Esophagus muscularis mucosa (tissue), 4 donors: ENCODE measurements at regions not wholly inside any gene's neighbourhood (a gene's known extent, or its start where the extent isn't known, plus 50 kb on each side); places are given as distances from the start of the nearest gene placed in this dataset.

Experiments used
- DNase-seq: peaks from one replicate; pipeline ENCODE4 v3.0.0-alpha.2; 2017; ENCODE audit errors: extremely low spot score
- H3K27ac ChIP-seq, 4 donors: fragments of 200-600 bp; sonication (generic); replicated peaks in 1 of 4; 1 replicate in 3 of 4; 2 replicates in 1 of 4; pipeline ENCODE4 v1.5.1; 2016 to 2019; ENCODE audit warnings: mild to moderate bottlenecking in 1 of 4
- H3K27me3 ChIP-seq, 4 donors: fragments of 200-600 bp; sonication (generic); one replicate each; pipeline versions ENCODE4 v1.5.1 to v1.6.0; 2016 to 2019
- H3K36me3 ChIP-seq, 4 donors: fragments of 200-600 bp; sonication (generic); one replicate each; pipeline ENCODE4 v1.5.1; 2016 to 2019
- H3K4me1 ChIP-seq, 4 donors: fragments of 200-600 bp; sonication (generic); one replicate each; pipeline ENCODE4 v1.5.1; 2016 to 2019
- H3K4me3 ChIP-seq, 4 donors: fragments of 200-600 bp; sonication (generic); 1 replicate in 2 of 4; 2 replicates in 2 of 4; pipeline ENCODE4 v1.5.1; 2016 to 2019; ENCODE audit warnings: mild to moderate bottlenecking in 4 of 4, moderate library complexity in 1 of 4
- H3K9me3 ChIP-seq, 4 donors: fragments of 200-600 bp; sonication (generic); 1 replicate in 3 of 4; 2 replicates in 1 of 4; pipeline ENCODE4 v1.5.1; 2016 to 2019
- CTCF ChIP-seq, 3 experiments: fragments of 200-600 bp in 2 of 3; fragments of 450-650 bp in 1 of 3; sonication (generic) in 2 of 3; IDR thresholded peaks; one replicate each; pipeline ENCODE4 v1.5.1; 2017 to 2019; ENCODE audit warnings: antibody characterized with exemption in 3 of 3, mild to moderate bottlenecking in 2 of 3, moderate library complexity in 1 of 3
- EP300 ChIP-seq: sonication (generic); formaldehyde crosslinking; IDR thresholded peaks from one replicate; pipeline ENCODE4 v1.6.1; 2017; ENCODE audit warnings: antibody characterized with exemption
- POLR2A ChIP-seq: fragments of 450-650 bp; IDR thresholded peaks from one replicate; pipeline ENCODE4 v1.6.1; 2017; ENCODE audit warnings: antibody characterized with exemption, moderate library complexity, mild to moderate bottlenecking, low read depth
- POLR2AphosphoS5 ChIP-seq, 2 donors: sonication (generic); formaldehyde crosslinking; IDR thresholded peaks; one replicate each; pipeline ENCODE4 v1.6.1; 2017; ENCODE audit warnings: antibody characterized with exemption in 2 of 2
- WGBS: methylation state at CpG from one replicate; pipeline ENCODE4 v1.1.5; 2018; 5-methylcytosine and 5-hydroxymethylcytosine counted together
- intact Hi-C: fragments of 100-400 bp; cut with DNase I; formaldehyde crosslinking; loops from one replicate; pipeline ENCODE4 v1.15.1; 2023

GRCh38 chr1:177859572-177859971 lies 110.3 kb downstream of the SEC16B start:
- intact Hi-C loops, result no loop called here
- H3K4me1 ChIP-seq, result peaks cover 0 to 8% (median 2%) of the 10 kb centered on the region in 4 donors
- no peaks in the 10 kb centered on the region for H3K36me3 ChIP-seq
- no peaks in the 10 kb centered on the region for H3K27me3 ChIP-seq
- DNase-seq, result no peak
- 71% methylated on average over 2 of the region's 2 CpGs for WGBS
- H3K4me3 ChIP-seq, result no peak overlapping the region
- H3K27ac ChIP-seq, result no peak overlapping the region
- no peaks in the 10 kb centered on the region for H3K9me3 ChIP-seq
- TF ChIP-seq POLR2AphosphoS5 (IDR thresholded peaks at IDR 0.05) (no peak), POLR2A (no peak), CTCF (IDR thresholded peaks at IDR 0.05) (no peak), EP300 (no peak)

GRCh38 chr1:177858332-177858821 lies 111.5 kb downstream of the SEC16B start:
- no peak overlapping the region for H3K4me3 ChIP-seq
- H3K9me3 ChIP-seq, result no peaks in the 10 kb centered on the region
- H3K36me3 ChIP-seq, result no peaks in the 10 kb centered on the region
- no peak overlapping the region for H3K27ac ChIP-seq
- peaks cover 0 to 8% (median 2%) of the 10 kb centered on the region in 4 donors for H3K4me1 ChIP-seq
- H3K27me3 ChIP-seq, result no peaks in the 10 kb centered on the region
- intact Hi-C loops, result no loop called here
- 26% methylated on average over 10 of the region's 10 CpGs for WGBS
- TF ChIP-seq EP300 (no peak), POLR2A (no peak), CTCF (IDR thresholded peaks at IDR 0.05) (no peak), POLR2AphosphoS5 (IDR thresholded peaks at IDR 0.05) (no peak)
- DNase-seq, result no peak

GRCh38 chr1:177857285-177857684 lies 112.6 kb downstream of the SEC16B start:
- no peaks in the 10 kb centered on the region for H3K9me3 ChIP-seq
- intact Hi-C loops, result no loop called here

GRCh38 chr1:177854951-177855350 lies 114.9 kb downstream of the SEC16B start:
- TF ChIP-seq CTCF (IDR thresholded peaks at IDR 0.05) (no peak), POLR2A (no peak), POLR2AphosphoS5 (IDR thresholded peaks at IDR 0.05) (no peak), EP300 (no peak)
- intact Hi-C loops, result no loop called here
- no peaks in the 10 kb centered on the region for H3K27me3 ChIP-seq
- no peaks in the 10 kb centered on the region for H3K36me3 ChIP-seq
- no peaks in the 10 kb centered on the region for H3K9me3 ChIP-seq
- H3K27ac ChIP-seq, result no peak overlapping the region
- DNase-seq, result no peak
- H3K4me1 ChIP-seq, result peaks cover 0 to 8% (median 2%) of the 10 kb centered on the region in 4 donors
- H3K4me3 ChIP-seq, result no peak overlapping the region

More at GRCh38 chr1:177857285-177857684, 112.6 kb downstream of the SEC16B start:
- H3K27me3 ChIP-seq, result no peaks in the 10 kb centered on the region
- no peak for DNase-seq
- no peak overlapping the region for H3K27ac ChIP-seq
- 88% methylated on average over 5 of the region's 5 CpGs for WGBS
- H3K36me3 ChIP-seq, result no peaks in the 10 kb centered on the region
- no peak overlapping the region for H3K4me3 ChIP-seq
- TF ChIP-seq EP300 (no peak), POLR2A (no peak), POLR2AphosphoS5 (IDR thresholded peaks at IDR 0.05) (no peak), CTCF (IDR thresholded peaks at IDR 0.05) (no peak)
- peaks cover 0 to 8% (median 2%) of the 10 kb centered on the region in 4 donors for H3K4me1 ChIP-seq

- 55% methylated on average over 3 of the region's 3 CpGs for WGBS
These were observed 120.1 kb downstream of the SEC16B start for GRCh38 chr1:177849579-177850290.

More at GRCh38 chr1:177849579-177850290, 120.1 kb downstream of the SEC16B start:
- TF ChIP-seq EP300 (no peak), CTCF (IDR thresholded peaks at IDR 0.05) (no peak), POLR2A (no peak), POLR2AphosphoS5 (IDR thresholded peaks at IDR 0.05) (no peak)
- Histone ChIP-seq H3K36me3 (no peaks in the 10 kb centered on the region), H3K9me3 (no peaks in the 10 kb centered on the region), H3K27me3 (no peaks in the 10 kb centered on the region), H3K4me3 (no peak overlapping the region), H3K27ac (no peak overlapping the region), H3K4me1 (peaks cover 0 to 2% (median 0%) of the 10 kb centered on the region in 4 donors)
- intact Hi-C loops, result no loop called here
- no peak for DNase-seq
